OCI-LY3 (cell line): ENCODE measurements at regions not wholly inside any gene's neighbourhood (a gene's known extent, or its start where the extent isn't known, plus 50 kb on each side); places are given as distances from the start of the nearest gene placed in this dataset.
A peak's percentile ranks its signal among the peaks of the same experiment; 100 is the strongest.

Source experiments
- H2AFZ ChIP-seq: fragments of 200-600, 300-600 bp; shearing (Covaris generic); 2 replicates; pipeline ENCODE4 v1.6.0; 2014; ENCODE audit warnings: antibody characterized with exemption, low read depth, low read length
- H3K27ac ChIP-seq: fragments of 200-600, 300-600 bp; sonication (generic); 2 replicates; pipeline ENCODE4 v1.5.1; 2014; ENCODE audit warnings: mild to moderate bottlenecking, low read length, moderate library complexity, mixed read lengths
- H3K27me3 ChIP-seq: fragments of 200-600, 300-600 bp; sonication (generic); 2 replicates; pipeline ENCODE4 v1.6.1; 2014; ENCODE audit warnings: low read depth, low read length, mixed read lengths
- H3K36me3 ChIP-seq: fragments of 200-600, 300-600 bp; sonication (generic); replicated peaks from 2 replicates; pipeline ENCODE3; 2014; ENCODE audit warnings: low read depth, low read length, mixed read lengths
- H3K4me1 ChIP-seq: fragments of 300-600, 200-600 bp; sonication (generic); 2 replicates; pipeline ENCODE4 v1.6.1; 2014; ENCODE audit warnings: low read length, mixed read lengths
- H3K4me2 ChIP-seq: fragments of 200-600, 300-600 bp; sonication (generic); 2 replicates; pipeline ENCODE4 v1.6.1; 2014; ENCODE audit warnings: low read length, mixed read lengths
- H3K4me3 ChIP-seq: fragments of 300-600, 200-600 bp; sonication (generic); 2 replicates; pipeline ENCODE4 v1.5.1; 2014; ENCODE audit warnings: antibody characterized with exemption, mild to moderate bottlenecking, low read length, moderate library complexity
- H3K79me2 ChIP-seq: fragments of 300-600, 200-600 bp; shearing (Covaris generic); 2 replicates; pipeline ENCODE4 v1.6.1; 2014; ENCODE audit warnings: mild to moderate bottlenecking, low read length, mixed read lengths
- H3K9ac ChIP-seq: fragments of 300-600, 200-600 bp; shearing (Covaris generic); 2 replicates; pipeline ENCODE4 v1.6.0; 2014; ENCODE audit warnings: mild to moderate bottlenecking, low read length, moderate library complexity
- H3K9me3 ChIP-seq: fragments of 200-600, 300-600 bp; shearing (Covaris generic); 2 replicates; pipeline ENCODE4 v1.6.1; 2014; ENCODE audit warnings: low read length, mixed read lengths; ENCODE audit not compliant: insufficient read depth
- H4K20me1 ChIP-seq: fragments of 200-600, 300-600 bp; sonication (generic); 2 replicates; pipeline ENCODE4 v1.6.1; 2016; ENCODE audit warnings: low read length, mixed read lengths; ENCODE audit not compliant: insufficient read depth
- EZH2phosphoT487 ChIP-seq: fragments of 200-600 bp; shearing (Covaris generic); IDR thresholded peaks from 2 replicates; pipeline ENCODE4 v1.6.1; 2018; ENCODE audit warnings: antibody characterized with exemption, mixed run types, low read depth
- TF ChIP-seq, protein P1 (sequence below): fragments of 200-600, 300-600 bp; sonication (generic); IDR thresholded peaks from 2 replicates; pipeline ENCODE4 v1.5.1; 2014; ENCODE audit warnings: antibody characterized with exemption, low read length, low read depth

DNA sequence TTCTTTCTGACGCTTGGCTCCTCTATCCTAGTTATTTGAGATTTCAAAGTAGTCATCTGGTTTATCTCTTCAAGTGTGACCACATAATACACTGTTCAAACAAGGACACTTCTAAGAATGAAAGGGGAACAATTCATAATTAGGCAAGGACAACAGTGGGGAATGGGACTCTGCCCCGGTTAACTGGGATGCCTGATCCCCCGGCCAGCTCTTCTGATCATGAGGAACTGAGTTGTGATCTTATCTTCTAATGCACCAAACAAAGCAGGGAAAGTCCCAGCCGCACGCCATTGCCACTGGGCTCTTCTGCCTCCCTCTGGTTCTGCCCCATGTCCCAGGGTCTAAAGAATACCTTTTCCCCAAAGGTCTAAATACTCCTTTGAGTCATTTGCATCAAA lies 158.2 kb upstream of the IRF2BP2 start:
- no peak overlapping the region for H2AFZ ChIP-seq
- no peaks in the 10 kb centered on the region for H4K20me1 ChIP-seq
- H3K27me3 ChIP-seq = peaks cover 4% of the 10 kb centered on the region; the same call in 1 of the 2 replicates
- no peak overlapping the region for H3K4me3 ChIP-seq
- peak overlapping the region; percentile 43 for H3K4me2 ChIP-seq
- no peak for TF ChIP-seq EZH2phosphoT487
- TF ChIP-seq, protein P1, sequence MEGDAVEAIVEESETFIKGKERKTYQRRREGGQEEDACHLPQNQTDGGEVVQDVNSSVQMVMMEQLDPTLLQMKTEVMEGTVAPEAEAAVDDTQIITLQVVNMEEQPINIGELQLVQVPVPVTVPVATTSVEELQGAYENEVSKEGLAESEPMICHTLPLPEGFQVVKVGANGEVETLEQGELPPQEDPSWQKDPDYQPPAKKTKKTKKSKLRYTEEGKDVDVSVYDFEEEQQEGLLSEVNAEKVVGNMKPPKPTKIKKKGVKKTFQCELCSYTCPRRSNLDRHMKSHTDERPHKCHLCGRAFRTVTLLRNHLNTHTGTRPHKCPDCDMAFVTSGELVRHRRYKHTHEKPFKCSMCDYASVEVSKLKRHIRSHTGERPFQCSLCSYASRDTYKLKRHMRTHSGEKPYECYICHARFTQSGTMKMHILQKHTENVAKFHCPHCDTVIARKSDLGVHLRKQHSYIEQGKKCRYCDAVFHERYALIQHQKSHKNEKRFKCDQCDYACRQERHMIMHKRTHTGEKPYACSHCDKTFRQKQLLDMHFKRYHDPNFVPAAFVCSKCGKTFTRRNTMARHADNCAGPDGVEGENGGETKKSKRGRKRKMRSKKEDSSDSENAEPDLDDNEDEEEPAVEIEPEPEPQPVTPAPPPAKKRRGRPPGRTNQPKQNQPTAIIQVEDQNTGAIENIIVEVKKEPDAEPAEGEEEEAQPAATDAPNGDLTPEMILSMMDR = peak; percentile 44
- H3K9me3 ChIP-seq = no peaks in the 10 kb centered on the region
- peaks cover 39% of the 10 kb centered on the region for H3K4me1 ChIP-seq
- H3K9ac ChIP-seq = no peak overlapping the region; the same call in 1 of the 2 replicates
- H3K27ac ChIP-seq = no peak overlapping the region
- no peaks in the 10 kb centered on the region for H3K79me2 ChIP-seq
- no peaks in the 10 kb centered on the region for H3K36me3 ChIP-seq

DNA sequence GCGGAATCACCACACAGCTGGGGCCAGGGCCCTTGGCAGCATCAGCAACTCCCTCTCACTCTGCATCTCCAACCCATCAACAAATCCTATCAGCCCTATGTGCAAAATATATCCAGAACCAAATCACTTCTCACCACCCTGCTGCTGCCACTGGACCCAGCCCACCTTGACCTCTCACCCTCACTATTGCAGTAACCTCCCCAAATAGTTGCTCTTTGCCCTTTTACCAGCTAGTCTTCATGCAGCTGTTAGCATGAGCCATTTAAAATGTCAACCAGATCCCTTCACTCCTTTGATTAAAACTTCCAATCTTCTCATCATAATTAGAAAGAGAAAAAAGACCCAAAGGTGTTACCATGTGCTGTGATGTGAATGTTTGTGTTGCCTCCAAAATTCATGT lies 155.7 kb upstream of the IRF2BP2 start:
- Histone ChIP-seq H3K27ac (no peak overlapping the region), H4K20me1 (no peaks in the 10 kb centered on the region), H3K4me3 (no peak overlapping the region), H3K4me1 (peaks cover 22% of the 10 kb centered on the region), H2AFZ (no peak overlapping the region), H3K9ac (no peak overlapping the region), H3K36me3 (no peaks in the 10 kb centered on the region), H3K4me2 (no peak overlapping the region), H3K27me3 (peaks cover 4% of the 10 kb centered on the region; the same call in 1 of the 2 replicates), H3K79me2 (no peaks in the 10 kb centered on the region), H3K9me3 (no peaks in the 10 kb centered on the region)
- TF ChIP-seq, protein P1 = no peak
- no peak for TF ChIP-seq EZH2phosphoT487

DNA sequence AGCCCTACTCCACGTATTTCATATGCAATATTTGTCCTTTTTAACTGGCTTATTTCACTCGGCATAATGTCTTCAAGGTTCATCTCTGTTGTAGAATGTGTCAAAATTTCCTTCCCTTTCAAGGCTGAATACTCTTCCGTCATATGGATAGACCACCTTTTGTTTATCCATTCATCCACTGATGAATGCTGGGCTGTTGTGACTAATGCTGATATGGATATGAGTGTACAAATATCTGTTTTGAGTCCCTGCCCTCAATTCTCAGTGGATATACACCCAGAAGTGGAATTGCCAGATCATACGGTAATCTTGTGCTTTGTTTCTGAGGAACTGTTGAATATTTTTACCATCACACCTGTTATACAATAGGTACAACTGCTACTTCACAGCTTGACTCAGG lies 155.2 kb upstream of the IRF2BP2 start:
- Histone ChIP-seq H3K27ac (no peak overlapping the region), H3K4me2 (no peak overlapping the region), H3K79me2 (no peaks in the 10 kb centered on the region), H3K9ac (no peak overlapping the region), H3K9me3 (no peaks in the 10 kb centered on the region), H3K4me1 (peaks cover 22% of the 10 kb centered on the region), H3K36me3 (no peaks in the 10 kb centered on the region), H3K4me3 (no peak overlapping the region), H3K27me3 (peaks cover 4% of the 10 kb centered on the region; the same call in 1 of the 2 replicates), H2AFZ (no peak overlapping the region), H4K20me1 (no peaks in the 10 kb centered on the region)
- no peak for TF ChIP-seq EZH2phosphoT487
- TF ChIP-seq, protein P1 = no peak

DNA sequence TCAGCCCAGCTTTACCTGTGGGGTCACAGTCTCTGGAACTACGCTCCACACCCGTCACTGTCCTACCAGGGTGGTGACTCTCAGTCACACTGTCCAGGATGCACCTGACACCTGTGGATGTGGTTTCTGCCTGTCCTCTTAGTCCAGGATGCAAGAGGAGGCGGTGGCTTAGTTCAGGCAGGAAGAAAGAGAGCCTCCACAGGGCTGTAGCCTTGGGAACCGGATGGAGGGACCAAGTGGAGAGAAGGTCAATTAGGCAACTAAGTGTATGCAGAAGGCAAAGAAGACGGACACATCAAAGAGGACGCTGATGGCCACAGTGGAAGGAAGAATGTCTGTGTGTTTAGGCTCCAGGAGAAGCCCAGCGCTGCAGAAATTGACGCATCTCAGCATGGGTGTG lies 153.9 kb upstream of the IRF2BP2 start:
- no peak overlapping the region for H3K4me2 ChIP-seq

More for the DNA sequence above, 153.9 kb upstream of the IRF2BP2 start:
- Histone ChIP-seq H3K9me3 (no peaks in the 10 kb centered on the region), H3K27ac (no peak overlapping the region), H3K9ac (no peak overlapping the region), H2AFZ (no peak overlapping the region), H3K4me1 (peaks cover 14% of the 10 kb centered on the region), H3K27me3 (peaks cover 7% of the 10 kb centered on the region; the same call in 1 of the 2 replicates), H3K36me3 (no peaks in the 10 kb centered on the region), H3K79me2 (no peaks in the 10 kb centered on the region), H4K20me1 (no peaks in the 10 kb centered on the region), H3K4me3 (no peak overlapping the region)
- no peak for TF ChIP-seq EZH2phosphoT487
- TF ChIP-seq, protein P1 = no peak
